ENCODE measurements at regions not wholly inside any gene's neighbourhood (a gene's known extent, or its start where the extent isn't known, plus 50 kb on each side); places are given as distances from the start of the nearest gene placed in this dataset.

DNA sequence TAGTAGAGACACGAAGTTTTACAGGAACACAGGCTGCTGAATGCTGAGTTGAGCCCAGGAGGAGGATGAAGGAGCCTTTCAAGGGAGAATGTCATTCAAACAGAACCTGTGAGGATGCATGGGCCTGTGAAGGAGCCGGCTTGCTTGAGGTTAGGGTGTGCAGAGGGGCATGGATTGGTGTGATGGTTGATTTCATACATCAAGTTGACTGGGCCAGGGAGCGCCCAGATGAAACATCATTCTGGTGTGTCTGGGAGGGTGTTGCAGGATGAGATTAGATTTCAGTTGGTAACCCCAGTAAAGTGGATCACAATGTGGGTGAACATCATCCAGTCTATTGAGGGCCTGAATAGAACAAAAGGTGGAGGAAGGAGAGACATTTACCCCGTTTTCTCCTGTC lies 243.6 kb downstream of the EDEM1 start:
- no peak for DNase-seq

DNA sequence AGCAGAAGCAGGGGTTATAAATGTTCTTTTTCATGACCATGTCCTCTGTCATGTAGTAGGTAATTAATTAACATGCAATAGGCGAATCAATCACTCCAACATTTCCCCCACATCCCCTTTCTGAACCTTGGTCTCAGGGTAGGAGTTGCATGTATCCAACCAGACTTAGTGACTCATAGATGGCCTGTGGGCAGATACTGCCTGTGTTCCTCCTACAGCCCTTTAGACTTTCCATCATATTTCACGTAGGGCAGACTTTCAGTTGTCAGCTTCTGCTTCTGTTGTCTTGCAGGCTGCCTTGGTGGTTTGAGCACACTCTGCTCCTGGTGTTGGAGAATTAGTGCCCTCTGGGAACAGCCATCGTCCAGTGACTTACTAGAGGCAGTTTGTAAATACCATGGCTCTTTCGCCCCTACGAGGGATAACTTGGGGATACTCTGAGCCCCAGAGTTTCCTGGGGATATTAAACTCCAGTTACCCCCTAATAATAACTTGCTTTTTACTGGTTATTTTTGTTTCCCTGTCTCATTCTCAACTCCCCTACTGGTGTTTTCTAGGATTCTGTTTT lies 244.4 kb downstream of the EDEM1 start:
- DNase-seq: no peak

DNA sequence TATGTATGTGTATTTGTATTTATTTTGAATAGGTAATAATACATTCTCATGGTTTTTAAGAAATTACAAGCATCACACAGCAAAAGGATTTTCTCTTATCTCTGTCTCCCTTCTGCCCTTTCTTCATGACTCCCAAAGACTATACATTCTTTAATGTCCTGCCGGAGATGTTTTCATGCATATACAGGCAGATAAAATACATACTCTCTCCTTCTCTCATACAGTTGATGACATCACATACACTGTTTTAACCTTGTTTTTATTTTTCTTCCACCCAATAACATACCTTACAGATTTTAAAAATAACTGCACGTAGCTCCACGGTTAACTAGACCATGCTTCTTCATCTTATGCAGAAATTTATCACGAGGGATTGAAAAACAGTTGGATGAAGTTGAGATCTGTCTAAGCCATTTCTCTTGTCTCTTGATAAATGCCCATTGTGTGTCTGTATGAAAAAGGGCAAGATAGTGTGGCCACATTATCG lies 249.8 kb downstream of the EDEM1 start:
- DNase-seq: no peak

DNA sequence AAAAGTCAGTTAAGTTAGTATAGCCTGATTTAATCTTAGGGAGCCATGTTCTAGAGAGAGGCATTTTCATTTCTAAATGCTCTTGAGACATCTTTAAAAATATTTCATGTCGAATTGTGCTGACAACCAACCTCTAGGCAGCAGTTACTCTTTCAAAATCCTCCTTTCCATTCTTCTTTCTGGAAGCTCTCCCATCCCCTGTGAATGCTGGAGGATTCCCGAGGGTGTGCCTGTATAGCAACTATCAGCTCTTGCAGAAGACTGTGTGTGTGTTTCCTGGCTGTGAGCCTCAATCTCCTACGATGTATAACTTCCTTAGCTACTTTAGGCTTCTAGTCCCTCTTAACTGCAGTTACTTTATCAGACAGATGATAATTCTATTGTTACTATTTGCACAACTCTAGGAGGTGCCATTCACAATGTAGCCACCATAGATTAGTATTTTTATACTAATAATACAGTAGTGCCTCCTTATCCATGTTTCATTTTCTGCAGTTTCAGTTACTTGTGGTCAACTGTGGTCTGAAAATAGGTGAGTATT lies 250.3 kb downstream of the EDEM1 start:
- no peak for DNase-seq

DNA sequence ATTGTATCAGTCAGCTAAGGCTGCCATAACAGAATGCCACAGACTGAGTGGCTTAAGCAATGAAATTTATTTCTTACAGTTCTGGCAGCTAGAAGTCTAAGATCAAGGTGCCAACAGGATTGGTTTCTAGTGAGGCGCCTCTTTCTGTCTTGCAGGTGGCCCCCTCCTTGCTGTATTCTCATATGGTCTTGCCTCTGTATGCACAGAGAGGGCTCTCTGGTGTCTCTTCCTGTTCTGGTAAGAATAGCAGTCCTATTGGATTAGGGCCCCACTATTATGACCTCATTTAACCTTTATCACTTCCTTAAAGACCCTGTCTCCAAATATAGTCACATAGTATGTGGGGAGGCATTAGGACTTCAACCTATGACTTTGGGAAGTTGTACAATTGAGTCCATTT lies 253.9 kb downstream of the EDEM1 start:
- DNase-seq: no peak

DNA sequence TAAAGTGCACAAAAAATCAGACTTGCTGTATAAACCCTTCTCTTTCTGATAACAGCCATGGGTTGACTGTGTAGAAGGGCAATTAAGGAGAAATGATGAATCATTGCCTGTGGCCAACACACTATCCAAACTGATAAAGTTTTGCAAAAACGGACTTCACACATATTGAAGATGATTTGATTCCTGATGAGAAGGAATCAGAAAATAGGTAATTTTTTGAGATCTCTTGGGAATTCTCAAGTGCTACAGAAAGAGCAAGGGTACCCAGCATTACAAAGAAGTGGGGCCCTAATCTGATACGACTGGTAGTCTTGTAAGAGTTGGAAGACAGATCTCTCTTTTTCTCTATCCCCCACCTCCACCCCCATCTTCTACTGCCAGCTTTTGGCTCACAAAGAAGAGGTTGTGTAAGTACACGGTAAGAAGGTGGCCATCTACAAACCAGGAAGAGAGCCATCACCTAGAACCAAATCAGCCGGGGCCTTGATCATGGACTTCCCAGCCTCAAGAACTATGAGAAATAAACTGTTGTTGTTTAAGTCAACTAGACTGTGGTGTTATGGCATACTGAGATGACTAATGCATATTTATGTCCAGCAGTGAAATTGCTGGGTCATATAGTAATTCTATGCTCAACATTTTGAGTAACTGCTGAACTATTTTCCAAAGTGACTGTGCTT lies 254.7 kb downstream of the EDEM1 start:
- no peak for DNase-seq

DNA sequence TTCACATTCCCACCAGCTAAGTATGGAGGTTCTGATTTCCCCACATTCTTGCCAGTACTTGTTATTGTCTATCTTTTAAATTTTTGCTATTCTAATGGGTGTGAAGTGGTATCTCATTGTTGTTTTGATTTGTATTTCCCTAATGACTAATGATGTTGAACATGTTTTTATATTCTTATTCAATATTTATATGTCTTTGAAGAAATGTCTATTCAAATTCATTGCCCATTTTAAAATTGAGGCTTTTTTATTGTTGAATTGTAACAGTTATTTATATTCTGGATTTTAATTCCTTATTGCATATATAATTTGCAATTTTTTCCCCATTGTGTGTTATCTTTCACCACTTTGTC lies 255.3 kb downstream of the EDEM1 start:
- no peak for DNase-seq

DNA sequence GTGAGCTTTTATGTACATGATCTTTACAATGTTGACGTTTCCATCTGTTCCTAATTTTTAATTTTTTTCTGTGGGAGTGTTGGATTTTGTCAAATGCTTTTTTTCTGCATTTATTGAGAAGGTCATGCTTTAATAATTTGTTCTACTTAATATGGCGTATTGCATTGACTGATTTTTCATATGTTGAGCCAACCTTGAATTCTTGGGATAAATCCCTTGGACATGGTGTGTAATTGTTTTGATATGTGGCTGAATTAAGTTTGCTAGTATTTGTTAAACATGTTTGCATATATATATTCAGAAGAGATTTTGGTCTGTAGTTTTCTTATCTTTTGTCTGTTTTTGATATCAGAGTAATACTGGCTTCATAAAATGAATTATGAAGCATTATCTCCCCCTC lies 256.7 kb downstream of the EDEM1 start:
- DNase-seq: no peak

DNA sequence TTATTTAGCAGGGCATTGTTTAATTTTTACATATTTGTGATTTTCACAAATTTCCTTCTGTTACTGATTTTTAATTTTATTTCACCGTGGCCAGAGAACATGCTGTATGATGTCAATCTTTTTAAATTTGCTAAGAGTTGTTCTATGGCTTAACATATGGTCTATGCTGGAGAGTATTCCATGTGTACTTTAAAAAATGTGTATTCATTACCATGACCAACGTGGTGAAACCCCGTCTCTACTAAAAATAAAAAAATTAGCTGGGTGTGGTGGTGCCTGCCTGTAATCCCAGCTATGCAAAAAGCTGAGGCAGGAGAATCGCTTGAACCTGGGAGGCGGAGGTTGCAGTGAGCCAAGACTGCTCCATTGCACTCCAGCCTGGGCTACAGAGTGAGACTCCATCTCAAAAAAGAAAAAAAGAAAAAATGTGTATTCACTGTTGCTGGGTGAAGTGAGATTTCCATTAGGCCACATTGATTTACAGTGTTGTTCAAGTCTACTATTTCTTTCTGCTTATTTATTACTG lies 258.2 kb downstream of the EDEM1 start:
- DNase-seq: no peak

DNA sequence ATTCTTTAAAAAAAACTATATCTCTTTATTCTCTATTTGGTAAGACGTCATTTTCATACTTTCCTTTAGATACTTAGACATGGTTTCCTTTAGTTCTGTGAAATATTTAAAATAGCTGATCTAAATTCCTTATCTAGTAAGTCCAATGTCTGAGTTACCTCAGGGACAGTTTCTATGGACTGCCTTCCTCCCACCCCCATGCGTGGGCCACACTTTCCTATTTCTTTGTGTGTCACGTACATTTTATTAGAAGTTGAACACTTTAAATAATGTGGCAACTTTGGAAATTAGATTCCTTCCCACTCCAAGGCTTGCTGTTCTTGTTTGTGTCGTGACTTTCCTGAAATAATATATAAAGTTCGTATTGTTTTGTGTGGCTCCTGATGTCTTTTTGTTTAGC lies 260.7 kb downstream of the EDEM1 start:
- DNase-seq: no peak

DNA sequence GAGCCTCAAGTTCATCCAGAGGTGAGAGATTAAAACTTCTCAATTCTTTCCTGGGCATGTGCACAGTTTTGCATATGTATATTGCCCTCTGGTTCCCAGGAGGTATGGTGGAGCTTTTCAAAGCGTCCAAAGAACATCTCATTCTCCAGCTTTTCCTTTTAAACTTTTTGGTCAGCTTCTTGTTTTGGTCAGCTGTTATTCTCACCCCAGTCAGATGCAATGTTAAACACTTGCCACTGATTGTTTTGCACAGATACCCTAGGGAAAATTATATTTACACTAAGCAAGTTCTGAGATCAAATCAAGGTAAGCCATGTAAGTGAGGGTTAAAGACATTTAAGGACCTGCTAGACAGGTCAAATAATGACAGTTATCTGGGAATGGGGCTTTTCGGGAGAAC lies 261.3 kb downstream of the EDEM1 start:
- DNase-seq: no peak

DNA sequence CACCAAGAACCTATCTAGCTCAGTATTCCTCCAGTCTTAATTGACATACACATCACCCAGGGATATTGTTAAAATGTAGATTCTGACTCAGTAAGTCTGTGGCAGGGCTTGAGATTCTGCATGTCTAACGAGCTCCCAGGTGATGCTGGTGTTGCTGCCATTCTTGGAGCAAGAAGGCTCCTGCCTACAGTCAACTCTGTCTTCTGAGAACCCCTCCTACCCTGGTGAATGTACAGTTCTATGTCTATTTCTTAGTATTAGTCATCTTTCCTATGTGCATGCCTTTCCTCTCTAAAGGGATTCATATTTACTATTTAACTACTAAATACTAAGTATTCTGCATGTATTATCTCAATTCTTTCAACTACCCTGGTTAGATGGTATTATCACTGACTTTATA lies 268.7 kb downstream of the EDEM1 start:
- DNase-seq: no peak

DNA sequence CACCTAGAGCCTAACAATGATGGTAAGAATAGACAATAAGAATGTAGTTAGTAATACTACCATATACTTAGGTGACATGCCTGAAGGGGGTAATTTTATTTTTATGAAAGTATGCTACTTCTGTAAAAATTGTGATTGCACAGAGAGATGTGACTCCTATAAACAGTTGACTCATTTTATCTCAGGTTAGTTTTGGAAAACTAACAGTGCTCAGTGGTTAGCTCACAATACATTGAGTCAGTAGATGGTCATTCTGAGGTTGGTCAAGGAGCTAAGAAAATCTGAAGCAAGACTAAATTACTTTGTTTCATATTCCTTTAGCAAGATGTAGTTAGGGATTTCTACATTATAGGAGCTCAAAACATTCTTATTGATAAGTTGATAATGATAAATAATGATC lies 271.0 kb downstream of the EDEM1 start:
- no peak for DNase-seq

DNA sequence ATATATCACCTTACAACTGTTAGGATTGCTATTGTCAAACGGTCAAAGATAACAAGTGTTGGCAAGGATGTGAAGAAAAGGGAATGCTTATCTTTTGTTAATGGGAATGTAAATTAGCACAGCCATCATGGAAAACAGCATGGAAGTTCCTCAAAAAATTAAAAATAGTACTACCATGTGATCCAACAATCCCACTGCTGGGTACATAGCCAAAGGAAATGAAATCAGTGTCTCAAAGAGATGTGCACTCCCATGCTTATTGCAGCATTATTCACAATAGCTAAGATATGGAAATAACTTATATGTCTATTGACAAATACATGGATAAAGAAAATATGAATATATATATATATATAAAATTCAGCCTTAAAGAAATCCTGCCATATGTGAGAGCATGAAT lies 274.6 kb downstream of the EDEM1 start:
- DNase-seq: no peak

DNA sequence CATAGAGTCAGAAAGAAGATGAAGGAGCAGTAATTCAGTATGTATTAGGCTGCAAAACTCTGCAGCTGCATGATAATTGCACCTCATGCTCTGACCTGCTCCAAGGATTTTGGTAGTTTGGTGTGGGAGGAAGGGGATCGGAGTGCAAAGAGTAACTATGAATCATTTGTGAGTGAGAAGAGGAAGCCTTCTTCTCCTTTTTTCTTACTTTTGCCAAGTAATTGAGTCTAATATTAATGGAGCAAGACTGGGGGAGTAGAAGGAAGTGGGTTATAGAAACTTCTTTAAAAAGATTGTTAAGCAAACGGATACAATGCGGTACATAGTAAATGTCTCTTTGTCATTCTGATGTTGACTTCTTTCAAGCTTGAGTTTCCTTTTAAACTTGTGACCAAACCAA lies 276.5 kb downstream of the EDEM1 start:
- DNase-seq: no peak

DNA sequence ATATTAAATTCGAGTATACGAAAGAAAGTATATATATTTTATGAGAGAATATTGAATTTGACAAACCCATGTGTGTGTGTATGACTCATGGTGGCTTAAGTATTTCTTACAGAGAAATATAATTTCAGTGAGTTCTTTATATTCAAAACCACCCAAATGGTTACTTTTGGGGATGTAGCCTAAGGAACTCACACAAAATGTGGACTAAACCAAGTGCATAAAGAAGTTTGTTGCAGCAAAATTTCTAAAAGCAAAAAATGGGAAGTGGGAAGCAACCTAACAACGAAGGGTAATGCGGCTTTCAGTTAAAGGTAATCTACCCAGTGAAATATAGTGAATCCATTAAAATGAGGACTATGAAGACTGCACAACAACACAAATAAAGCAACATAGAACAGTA lies 277.1 kb downstream of the EDEM1 start:
- no peak for DNase-seq

DNA sequence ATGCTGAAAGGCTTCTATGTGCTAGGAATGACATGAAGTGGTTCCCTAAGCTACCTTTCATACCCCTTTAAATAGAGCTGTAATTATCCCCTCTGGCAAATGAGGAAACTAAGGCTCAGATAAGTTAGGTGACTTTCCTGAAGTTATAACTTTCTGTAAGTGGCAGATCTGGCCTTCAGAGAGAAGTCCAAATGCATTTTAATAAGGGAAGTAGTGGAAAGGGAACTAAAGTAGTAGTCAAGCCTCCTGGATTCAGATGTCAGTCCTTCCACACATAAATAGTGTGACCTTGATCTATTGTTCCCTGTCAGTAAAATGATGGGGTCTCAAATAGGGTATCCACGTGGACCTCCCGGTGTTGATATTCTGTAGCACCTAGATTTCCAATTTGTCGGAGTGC lies 277.7 kb downstream of the EDEM1 start:
- no peak for DNase-seq

DNA sequence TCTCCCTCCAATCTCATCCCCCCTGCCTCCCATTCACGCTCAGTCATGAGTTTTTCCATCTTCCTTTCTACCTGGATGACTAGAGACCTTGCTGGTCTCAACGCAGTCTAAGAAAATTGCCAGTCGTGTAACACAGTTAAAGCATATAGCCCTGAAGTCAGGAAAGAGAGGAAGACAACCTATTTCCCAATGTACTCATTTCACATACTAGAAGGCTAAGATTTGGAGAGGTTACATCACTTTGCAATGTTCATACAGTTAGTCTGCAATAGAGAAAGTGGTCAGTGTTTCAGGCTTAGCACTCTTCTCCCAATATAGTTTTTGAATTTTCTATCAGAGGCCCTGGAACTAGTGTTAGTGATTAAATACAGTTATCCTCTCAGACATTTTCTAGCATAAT lies 278.6 kb downstream of the EDEM1 start:
- no peak for DNase-seq

DNA sequence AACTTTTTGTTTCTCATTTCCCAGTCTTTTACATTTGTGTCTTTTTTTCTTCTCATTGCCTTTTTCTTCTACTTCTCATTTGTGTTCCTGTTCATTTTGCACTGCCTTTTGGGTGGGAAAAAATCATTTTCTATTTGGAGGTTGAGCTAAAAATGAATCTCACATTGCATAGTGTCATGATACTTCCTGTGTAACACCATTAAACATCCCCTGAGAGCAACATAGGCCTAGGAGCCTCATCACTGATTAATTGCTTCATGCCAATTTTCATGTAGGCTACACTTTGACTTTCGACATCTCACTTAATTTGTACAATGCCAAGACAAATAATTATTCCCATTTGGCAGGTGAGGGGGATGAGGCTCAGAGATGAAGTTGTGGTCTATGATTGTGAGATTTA lies 279.2 kb downstream of the EDEM1 start:
- DNase-seq: no peak

DNA sequence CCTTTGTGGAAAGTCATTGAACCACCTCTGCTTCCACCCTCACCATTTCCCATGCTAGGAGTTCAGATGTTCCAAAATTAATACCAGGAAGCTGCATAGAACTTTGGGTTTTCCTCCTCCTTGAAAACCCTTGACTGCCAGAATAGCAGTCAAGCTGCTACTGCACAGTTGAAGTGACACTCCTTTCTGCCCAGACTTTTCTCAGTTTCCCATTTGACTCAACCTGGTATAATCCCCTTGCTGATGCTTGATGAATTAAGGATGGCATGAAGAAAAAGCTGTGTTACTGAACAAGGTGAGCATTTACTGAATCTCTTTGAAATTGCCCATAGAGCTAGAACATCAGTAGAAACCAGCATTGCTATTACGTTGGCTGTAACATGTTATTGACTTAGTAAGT lies 286.0 kb downstream of the EDEM1 start:
- DNase-seq: no peak

DNA sequence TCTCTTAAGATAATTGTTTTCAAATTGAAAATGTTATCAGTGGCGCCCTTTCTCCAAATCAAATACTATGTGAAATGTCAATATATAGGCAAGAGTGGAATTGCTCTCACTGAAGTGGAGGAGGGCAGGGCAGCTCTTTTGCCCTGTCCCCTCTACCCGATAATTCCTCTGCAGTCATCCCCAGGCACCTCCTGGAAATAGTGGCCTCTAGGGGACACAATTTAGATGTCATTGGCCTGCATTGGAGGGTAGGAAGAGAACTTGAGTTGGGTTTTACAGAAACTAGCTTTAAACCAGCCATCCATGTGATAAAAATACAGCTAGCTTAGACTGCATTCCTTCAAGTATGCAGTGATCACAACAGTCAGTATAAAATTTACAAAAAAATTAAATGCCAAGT lies 288.9 kb downstream of the EDEM1 start:
- DNase-seq: no peak

DNA sequence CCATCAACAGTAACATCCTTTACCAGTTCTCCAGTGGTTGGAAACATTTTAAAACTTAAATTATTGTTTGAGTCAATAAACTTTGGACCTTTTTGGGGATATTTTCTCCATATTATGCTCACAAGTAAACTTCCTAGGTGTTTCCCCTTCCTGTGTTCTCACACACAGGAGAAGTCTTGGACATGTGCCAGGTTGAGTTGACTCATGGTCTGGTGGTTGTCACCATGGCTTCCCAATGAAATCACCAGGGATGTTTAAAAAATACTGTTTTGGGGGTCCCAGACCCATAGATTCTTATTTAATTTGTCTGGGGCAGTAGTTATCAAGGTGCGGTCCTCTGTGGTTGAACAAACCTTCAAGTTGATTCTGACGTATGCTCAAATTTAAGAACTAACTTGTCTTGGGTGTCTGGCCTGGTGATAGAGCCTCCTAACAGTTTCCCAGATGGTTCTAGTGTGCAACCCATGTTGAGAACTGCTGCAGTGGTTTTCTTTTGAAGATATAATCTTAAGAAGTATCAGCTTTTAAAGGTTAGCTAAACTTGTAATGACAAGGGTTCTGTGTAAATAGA lies 291.8 kb downstream of the EDEM1 start:
- no peak for DNase-seq

DNA sequence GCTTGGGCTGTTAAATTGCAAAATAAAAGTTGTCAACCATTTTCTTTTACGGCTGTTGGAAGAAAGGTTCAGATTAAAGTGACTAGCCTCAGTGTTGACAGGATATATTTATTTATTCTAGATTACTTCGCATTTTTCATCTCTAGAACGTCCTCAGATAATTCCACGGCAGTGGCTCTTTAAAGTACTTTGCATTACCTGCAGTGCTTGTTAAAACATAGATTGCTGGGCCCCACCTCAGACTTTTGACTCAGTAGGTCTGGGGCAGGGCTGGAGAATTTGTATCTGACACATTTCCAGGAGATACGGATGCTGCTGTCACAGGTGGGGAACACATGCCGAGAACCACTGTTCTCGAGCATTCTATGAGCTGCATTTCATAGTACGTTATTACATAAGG lies 292.7 kb downstream of the EDEM1 start:
- DNase-seq: no peak

DNA sequence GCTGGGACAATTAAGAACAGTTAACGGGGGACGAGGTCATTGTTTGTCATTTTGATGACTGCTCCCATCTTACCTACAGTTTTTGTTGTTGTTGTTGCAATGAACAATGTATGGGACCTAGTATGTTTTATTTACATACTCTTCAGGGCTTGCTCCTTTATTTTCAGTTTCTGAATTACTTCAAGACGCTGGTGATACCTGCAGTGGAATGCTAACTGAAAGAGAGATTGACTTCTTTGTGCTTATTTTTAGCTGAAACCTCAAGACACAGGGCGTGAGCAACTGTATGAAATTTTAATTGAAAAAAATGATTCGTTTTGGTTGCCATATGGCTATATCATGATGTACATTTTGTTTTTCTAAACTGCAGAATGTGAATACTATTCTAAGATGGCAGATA lies 297.9 kb downstream of the EDEM1 start:
- no peak for DNase-seq
